HFFc6 (cell line): ENCODE measurements at regions not wholly inside any gene's neighbourhood (a gene's known extent, or its start where the extent isn't known, plus 50 kb on each side); places are given as distances from the start of the nearest gene placed in this dataset.

Experiments
- DNase-seq: peaks from one replicate; pipeline ENCODE4 v3.0.0-alpha.2; 2018
- H3K27ac Mint-ChIP-seq: 2 replicates; pipeline ENCODE4 v1.8.0; 2020; ENCODE audit warnings: mild to moderate bottlenecking, mixed read lengths
- H3K27me3 Mint-ChIP-seq: 2 replicates; pipeline ENCODE4 v1.8.0; 2021; ENCODE audit warnings: mild to moderate bottlenecking, moderate library complexity, mixed read lengths; ENCODE audit not compliant: insufficient read depth
- H3K36me3 Mint-ChIP-seq: 2 replicates; pipeline ENCODE4 v1.8.0; 2021; ENCODE audit warnings: low read depth, mixed read lengths
- H3K4me1 Mint-ChIP-seq: 2 replicates; pipeline ENCODE4 v1.8.0; 2020; ENCODE audit warnings: low read depth, mixed read lengths
- H3K4me3 Mint-ChIP-seq: 2 replicates; pipeline ENCODE4 v1.8.0; 2020; ENCODE audit warnings: mild to moderate bottlenecking, moderate library complexity, mixed read lengths
- H3K9me3 Mint-ChIP-seq: 2 replicates; pipeline ENCODE4 v1.8.0; 2020; ENCODE audit warnings: mild to moderate bottlenecking, mixed read lengths
- TF ChIP-seq, protein P1 (sequence below): fragments of 200-600 bp; sonication (generic); IDR thresholded peaks from 2 replicates; pipeline ENCODE4 v1.5.0; 2021; ENCODE audit warnings: antibody characterized with exemption, mild to moderate bottlenecking

- Mint-ChIP-seq H3K27ac (no peak overlapping the region), H3K4me3 (no peak overlapping the region), H3K27me3 (peaks cover 1% of the 10 kb centered on the region; the same call in 1 of the 2 replicates), H3K36me3 (peaks cover 4% of the 10 kb centered on the region), H3K4me1 (no peaks in the 10 kb centered on the region), H3K9me3 (peaks cover 28% of the 10 kb centered on the region)
- no peak for DNase-seq
- TF ChIP-seq, protein P1, sequence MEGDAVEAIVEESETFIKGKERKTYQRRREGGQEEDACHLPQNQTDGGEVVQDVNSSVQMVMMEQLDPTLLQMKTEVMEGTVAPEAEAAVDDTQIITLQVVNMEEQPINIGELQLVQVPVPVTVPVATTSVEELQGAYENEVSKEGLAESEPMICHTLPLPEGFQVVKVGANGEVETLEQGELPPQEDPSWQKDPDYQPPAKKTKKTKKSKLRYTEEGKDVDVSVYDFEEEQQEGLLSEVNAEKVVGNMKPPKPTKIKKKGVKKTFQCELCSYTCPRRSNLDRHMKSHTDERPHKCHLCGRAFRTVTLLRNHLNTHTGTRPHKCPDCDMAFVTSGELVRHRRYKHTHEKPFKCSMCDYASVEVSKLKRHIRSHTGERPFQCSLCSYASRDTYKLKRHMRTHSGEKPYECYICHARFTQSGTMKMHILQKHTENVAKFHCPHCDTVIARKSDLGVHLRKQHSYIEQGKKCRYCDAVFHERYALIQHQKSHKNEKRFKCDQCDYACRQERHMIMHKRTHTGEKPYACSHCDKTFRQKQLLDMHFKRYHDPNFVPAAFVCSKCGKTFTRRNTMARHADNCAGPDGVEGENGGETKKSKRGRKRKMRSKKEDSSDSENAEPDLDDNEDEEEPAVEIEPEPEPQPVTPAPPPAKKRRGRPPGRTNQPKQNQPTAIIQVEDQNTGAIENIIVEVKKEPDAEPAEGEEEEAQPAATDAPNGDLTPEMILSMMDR: no peak
Observed at GRCh38 chr13:58827904-58828303, 1196.4 kb downstream of the PCDH17 start.

GRCh38 chr13:58830841-58831240 lies 1199.3 kb downstream of the PCDH17 start:
- Mint-ChIP-seq H3K4me1 (no peaks in the 10 kb centered on the region), H3K27me3 (no peaks in the 10 kb centered on the region), H3K36me3 (no peaks in the 10 kb centered on the region), H3K27ac (no peak overlapping the region), H3K4me3 (no peak overlapping the region), H3K9me3 (peaks cover 10% of the 10 kb centered on the region)
- no peak for DNase-seq
- TF ChIP-seq, protein P1: no peak

DNA sequence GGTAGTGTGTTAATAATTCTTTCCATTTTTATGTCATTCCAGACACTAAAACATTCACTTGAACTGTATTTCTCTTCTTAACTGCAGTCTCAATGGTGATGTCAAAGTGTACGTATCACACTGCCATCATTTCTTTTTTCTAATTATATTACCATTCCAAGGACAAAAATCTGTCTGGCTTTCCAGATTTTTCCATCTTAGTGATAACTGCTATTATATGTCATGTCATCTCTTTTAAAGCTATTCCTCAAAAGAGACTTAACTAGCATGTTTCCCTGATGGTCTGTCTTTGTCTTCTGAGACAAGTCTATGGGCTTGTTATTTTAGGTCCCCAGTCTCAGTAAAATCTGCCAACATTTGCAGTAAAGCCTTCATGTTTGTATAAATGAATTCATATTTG lies 1207.1 kb downstream of the PCDH17 start:
- Mint-ChIP-seq H3K9me3 (peaks cover 15% of the 10 kb centered on the region), H3K4me1 (no peaks in the 10 kb centered on the region), H3K27me3 (no peaks in the 10 kb centered on the region), H3K4me3 (no peak overlapping the region), H3K36me3 (no peaks in the 10 kb centered on the region), H3K27ac (no peak overlapping the region)
- DNase-seq: no peak
- TF ChIP-seq, protein P1: no peak

DNA sequence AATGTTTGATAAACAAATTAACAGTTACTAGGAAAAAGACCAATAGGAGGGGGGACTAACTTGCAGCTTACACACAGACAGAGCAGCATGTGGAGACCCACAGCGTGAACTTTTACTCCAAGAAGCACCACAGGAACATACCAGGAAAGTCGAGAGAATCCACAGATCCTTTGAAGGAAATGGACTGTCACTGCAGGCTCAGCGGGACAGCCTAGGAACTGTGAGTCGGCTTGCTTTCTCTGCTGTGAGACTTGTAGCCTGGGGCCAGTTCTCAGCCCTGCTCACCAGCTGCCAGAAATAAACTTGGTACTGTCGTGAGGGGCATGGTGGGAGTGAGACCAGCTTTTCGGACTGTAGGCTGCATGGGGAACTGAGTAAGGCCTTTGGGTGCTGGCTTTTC lies 1211.5 kb downstream of the PCDH17 start:
- TF ChIP-seq, protein P1: no peak
- Mint-ChIP-seq H3K36me3 (no peaks in the 10 kb centered on the region), H3K9me3 (peaks cover 46% of the 10 kb centered on the region), H3K4me3 (no peak overlapping the region), H3K27me3 (no peaks in the 10 kb centered on the region; the same call in 1 of the 2 replicates), H3K27ac (no peak overlapping the region), H3K4me1 (no peaks in the 10 kb centered on the region)
- DNase-seq: no peak

- peaks cover 48% of the 10 kb centered on the region for H3K9me3 Mint-ChIP-seq
- no peak overlapping the region for H3K27ac Mint-ChIP-seq
- H3K27me3 Mint-ChIP-seq: no peaks in the 10 kb centered on the region; the same call in 1 of the 2 replicates
- no peak overlapping the region for H3K4me3 Mint-ChIP-seq
- TF ChIP-seq, protein P1: no peak
- no peak for DNase-seq
- no peaks in the 10 kb centered on the region for H3K36me3 Mint-ChIP-seq
- no peaks in the 10 kb centered on the region for H3K4me1 Mint-ChIP-seq
Observed at GRCh38 chr13:58843567-58843966, 1212.0 kb downstream of the PCDH17 start.

DNA sequence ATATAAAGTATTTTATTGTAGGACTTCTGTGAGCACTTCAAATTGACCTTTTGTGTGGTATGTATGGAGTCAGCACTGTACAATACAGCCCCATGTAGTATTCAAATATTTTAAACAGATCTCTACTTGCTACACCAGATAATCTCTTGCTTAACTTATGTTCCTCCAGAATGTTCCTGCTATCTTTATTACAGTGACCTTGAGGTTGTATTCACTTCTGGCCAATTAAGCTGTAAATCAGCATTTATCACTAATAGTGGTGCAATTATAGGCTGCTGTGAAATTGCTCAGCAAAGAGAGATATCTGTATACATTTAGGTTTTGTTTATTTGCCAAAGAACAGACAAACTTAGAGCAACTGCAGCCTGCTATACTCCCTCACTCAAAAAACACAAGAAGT lies 1218.6 kb downstream of the PCDH17 start:
- Mint-ChIP-seq H3K4me1 (no peaks in the 10 kb centered on the region), H3K27me3 (no peaks in the 10 kb centered on the region; the same call in 1 of the 2 replicates), H3K9me3 (peaks cover 38% of the 10 kb centered on the region), H3K36me3 (no peaks in the 10 kb centered on the region), H3K27ac (no peak overlapping the region), H3K4me3 (no peak overlapping the region)
- no peak for DNase-seq
- TF ChIP-seq, protein P1: no peak
